ENCODE measurements at regions not wholly inside any gene's neighbourhood (a gene's known extent, or its start where the extent isn't known, plus 50 kb on each side); places are given as distances from the start of the nearest gene placed in this dataset.
A peak's percentile ranks its signal among the peaks of the same experiment; 100 is the strongest.
"Not testable (repeated sequence)": the region's sequence is repeated elsewhere in the genome, so short reads cannot be mapped to it uniquely, and the experiment has no call there.

DNA sequence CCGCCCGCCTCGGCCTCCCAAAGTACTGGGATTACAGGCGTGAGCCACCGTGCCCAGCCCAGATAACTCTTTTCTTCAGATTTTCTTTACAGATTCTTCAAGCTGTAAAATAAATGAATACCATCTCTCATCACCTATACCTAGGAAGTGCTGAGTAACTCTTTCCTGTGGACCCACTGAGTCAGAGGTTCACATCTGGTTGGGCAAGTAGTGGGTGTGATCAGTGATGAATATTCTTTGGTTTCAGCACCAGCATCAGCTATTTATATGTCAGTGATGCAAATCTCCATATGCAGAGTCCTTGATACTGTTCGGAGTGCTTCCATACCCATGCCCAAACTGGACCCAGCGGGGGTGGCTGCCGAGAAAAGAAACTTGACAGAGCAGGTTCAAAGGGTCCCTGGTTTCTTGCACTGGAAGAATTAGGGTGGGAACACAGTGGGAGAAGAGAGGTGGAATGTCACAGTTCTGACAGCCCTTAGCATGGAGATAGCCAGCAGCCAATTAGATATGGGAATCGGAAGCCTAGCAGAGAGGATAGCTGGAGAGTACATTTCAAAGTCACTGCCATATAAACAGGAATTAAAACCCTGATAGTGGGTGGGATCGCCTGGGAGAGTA lies 64.9 kb upstream of the DDR1 start:
- Mint-ChIP-seq H3K27ac (peak overlapping the region; percentile 95), H3K4me1 (ENCODE audit: low read depth) (peaks cover 86% of the 10 kb centered on the region), H3K36me3 (peaks cover 12% of the 10 kb centered on the region), H3K9me3 (peaks cover 3% of the 10 kb centered on the region), H3K4me3 (peak overlapping the region; percentile 49), H3K27me3 (no peaks in the 10 kb centered on the region)
- POLR2A ChIA-PET = interaction anchor here (0.5 to 4.5 kb wide), 14 partner anchors 9 to 136 kb away, joined by 3 to 33 read pairs (median 5); partner anchors contain the start of gene IER3
- CTCF ChIA-PET = interaction anchor here (0.6 to 5.3 kb wide), 20 partner anchors 8 to 271 kb away, joined by 3 to 39 read pairs (median 6); partner anchors contain the start of genes FLOT1, IER3 and VARS2
- intact Hi-C loops (cut with micrococcal nuclease) = loop anchor here (1.0 to 10.0 kb wide), 5 partner anchors 9 to 745 kb away; no protein-coding TSS in a partner anchor
- peak; percentile 83 for DNase-seq

DNA sequence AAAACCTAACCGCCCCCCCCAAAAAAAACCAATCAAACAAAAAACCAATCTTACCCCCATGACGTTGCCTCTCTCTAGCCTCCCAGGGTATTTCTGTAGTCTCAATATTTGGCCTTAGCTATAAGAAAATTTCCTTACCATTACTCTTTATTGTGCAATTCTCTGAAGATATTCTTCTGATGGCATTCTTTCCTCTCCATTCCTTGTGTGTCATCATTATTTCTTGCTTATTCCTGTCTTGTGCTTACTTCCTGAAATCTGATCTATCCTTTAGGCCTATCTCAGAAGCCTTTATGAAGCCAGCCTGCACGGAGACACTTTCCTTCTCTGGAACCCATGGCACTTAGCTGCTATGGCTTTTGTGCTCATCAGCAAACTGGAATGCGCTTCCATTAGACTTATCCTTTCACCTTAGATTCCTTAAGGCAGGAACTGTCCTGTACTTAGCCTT lies 65.9 kb upstream of the DDR1 start:
- ChIA-PET POLR2A (interaction anchor here (0.9 to 4.5 kb wide), 6 partner anchors 25 to 82 kb away, joined by 3 to 26 read pairs (median 10); partner anchors contain the start of gene IER3), CTCF (interaction anchor here (0.7 to 5.3 kb wide), 8 partner anchors 11 to 269 kb away, joined by 3 to 37 read pairs (median 7); partner anchors contain the start of gene FLOT1)
- peaks cover 12% of the 10 kb centered on the region for H3K36me3 Mint-ChIP-seq
- intact Hi-C loops (cut with micrococcal nuclease) = loop anchor here (10.0 kb wide), 1 partner anchor 746 kb away; no protein-coding TSS in a partner anchor
- peak overlapping the region; percentile 95 for H3K27ac Mint-ChIP-seq
- H3K9me3 Mint-ChIP-seq = peaks cover 3% of the 10 kb centered on the region
- no peak overlapping the region for H3K4me3 Mint-ChIP-seq
- H3K27me3 Mint-ChIP-seq = no peaks in the 10 kb centered on the region
- peaks cover 89% of the 10 kb centered on the region for H3K4me1 Mint-ChIP-seq (ENCODE audit: low read depth)
- no peak for DNase-seq

DNA sequence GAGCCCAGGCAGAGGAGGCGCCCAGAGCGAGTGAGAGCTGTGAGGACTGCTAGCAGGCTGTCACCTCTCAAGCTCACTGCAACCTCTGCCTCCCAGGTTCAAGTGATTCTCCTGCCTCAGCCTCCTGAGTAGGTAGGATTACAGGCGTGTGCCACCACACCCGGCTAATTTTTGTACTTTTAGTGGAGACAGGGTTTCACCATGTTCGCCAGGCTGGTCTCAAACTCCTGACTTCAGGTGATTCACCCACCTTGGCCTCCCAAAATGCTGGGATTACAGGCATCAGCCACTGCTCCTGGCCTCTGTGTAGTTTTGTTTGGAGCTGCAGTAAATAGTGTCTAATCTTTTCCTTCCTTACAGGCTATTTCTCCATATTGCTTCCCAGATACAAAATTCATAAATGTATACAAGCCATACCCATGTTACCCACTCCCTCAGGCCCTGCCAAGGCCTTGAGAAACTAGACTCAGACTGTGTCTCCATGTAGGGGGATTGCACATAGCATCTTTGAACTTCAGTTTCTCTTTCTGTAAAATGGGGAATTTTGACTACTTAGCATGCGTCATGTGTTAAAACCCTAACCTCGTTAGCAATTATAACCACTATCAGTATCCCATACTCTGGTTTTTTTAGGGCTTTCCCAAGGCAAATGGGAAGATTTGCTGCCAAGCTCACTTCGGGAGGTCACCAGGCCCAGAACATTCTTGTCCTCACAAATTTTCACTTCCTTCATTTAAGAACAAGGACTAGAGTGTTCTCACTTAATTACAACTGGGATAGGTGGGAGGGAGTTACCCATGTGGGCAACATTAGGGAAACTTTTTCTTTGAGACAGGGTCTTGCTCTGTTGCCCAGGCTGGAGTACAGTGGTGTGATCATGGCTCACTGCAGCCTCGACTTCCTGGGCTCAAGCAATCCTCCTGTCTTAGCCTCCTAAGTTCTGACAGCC lies 67.3 kb upstream of the DDR1 start:
- H3K27ac Mint-ChIP-seq = peak overlapping the region; percentile 95
- no peak overlapping the region for H3K4me3 Mint-ChIP-seq
- H3K27me3 Mint-ChIP-seq = no peaks in the 10 kb centered on the region
- POLR2A ChIA-PET = interaction anchor here (1.3 to 4.5 kb wide), 2 partner anchors 48 to 81 kb away, joined by 5 to 26 read pairs; no protein-coding TSS in a partner anchor
- intact Hi-C loops (cut with micrococcal nuclease) = loop anchor here (10.0 kb wide), 1 partner anchor 748 kb away; no protein-coding TSS in a partner anchor
- peaks cover 19% of the 10 kb centered on the region for H3K36me3 Mint-ChIP-seq
- CTCF ChIA-PET = interaction anchor here (2.9 kb wide), 1 partner anchor 75 kb away, joined by 10 read pairs; the partner anchor contains the start of gene FLOT1
- peak; percentile 47 for DNase-seq
- H3K4me1 Mint-ChIP-seq (ENCODE audit: low read depth) = peaks cover 91% of the 10 kb centered on the region
- H3K9me3 Mint-ChIP-seq = peaks cover 10% of the 10 kb centered on the region

DNA sequence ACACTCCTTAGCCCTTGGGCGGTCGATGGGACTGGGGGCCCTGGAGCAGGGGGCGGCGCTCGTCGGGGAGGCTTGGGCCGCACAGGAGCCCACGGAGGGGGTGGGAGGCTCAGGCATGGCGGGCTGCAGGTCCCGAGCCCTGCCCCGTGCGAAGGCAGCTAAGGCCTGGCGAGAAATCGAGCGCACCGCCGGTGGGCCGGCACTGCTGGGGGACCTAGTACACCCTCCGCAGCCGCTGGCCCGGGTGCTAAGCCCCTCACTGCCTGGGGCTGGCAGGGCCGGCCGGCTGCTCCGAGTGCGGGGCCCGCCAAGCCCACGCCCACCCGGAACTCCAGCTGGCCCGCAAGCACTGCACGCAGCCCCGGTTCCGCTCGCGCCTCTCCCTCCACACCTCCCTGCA lies 68.0 kb upstream of the DDR1 start:
- H3K4me3 Mint-ChIP-seq, DNase-seq, CTCF ChIA-PET, H3K27me3 Mint-ChIP-seq: not testable (repeated sequence)
- Mint-ChIP-seq H3K27ac (peak overlapping the region; percentile 95), H3K36me3 (peaks cover 18% of the 10 kb centered on the region), H3K4me1 (ENCODE audit: low read depth) (peaks cover 91% of the 10 kb centered on the region), H3K9me3 (peaks cover 17% of the 10 kb centered on the region)
- POLR2A ChIA-PET = interaction anchor here (1.3 kb wide), 1 partner anchor 47 kb away, joined by 5 read pairs; no protein-coding TSS in a partner anchor
- intact Hi-C loops (cut with micrococcal nuclease) = loop anchor here (10.0 kb wide), 1 partner anchor 749 kb away; no protein-coding TSS in a partner anchor

DNA sequence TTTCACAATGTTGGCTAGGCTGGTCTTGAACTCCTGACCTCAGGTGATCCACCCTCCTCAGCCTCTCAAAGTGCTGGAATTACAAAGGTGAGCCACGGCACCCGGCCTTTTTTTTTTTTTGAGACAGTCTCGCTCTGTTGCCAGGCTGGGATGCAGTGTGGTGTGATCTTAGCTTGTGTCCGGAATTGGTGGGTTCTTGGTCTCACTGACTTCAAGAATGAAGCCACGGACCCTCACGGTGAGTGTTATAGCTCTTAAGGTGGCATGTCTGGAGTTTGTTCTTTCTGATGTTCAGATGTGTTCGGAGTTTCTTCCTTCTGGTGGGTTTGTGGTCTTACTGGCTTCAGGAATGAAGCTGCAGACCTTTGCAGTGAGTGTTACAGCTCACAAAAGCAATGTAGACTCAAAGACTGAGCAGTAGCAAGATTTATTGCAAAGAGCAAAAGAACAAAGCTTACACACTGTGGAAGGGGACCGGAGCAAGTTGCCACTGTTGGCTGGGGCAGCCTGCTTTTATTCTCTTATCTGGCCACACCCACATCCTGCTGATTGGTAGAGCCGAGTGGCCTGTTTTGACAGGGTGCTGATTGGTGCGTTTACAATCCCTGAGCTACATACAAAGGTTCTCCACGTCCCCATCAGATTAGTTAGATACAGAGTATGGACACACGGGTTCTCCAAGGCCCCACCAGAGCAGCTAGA lies 69.1 kb upstream of the DDR1 start:
- H3K4me3 Mint-ChIP-seq = peak overlapping the region; percentile 48
- peak overlapping the region; percentile 91 for H3K27ac Mint-ChIP-seq
- intact Hi-C loops (cut with micrococcal nuclease) = loop anchor here (10.0 kb wide), 1 partner anchor 750 kb away; no protein-coding TSS in a partner anchor
- DNase-seq = peak; percentile 63
- ChIA-PET CTCF (interaction anchor here (0.8 kb wide), 1 partner anchor 79 kb away, joined by 4 read pairs; no protein-coding TSS in a partner anchor), POLR2A (interaction anchor here (0.6 to 1.7 kb wide), 9 partner anchors 15 to 202 kb away, joined by 3 to 6 read pairs (median 4); partner anchors contain the start of genes FLOT1 and IER3)
- peaks cover 95% of the 10 kb centered on the region for H3K4me1 Mint-ChIP-seq (ENCODE audit: low read depth)
- peaks cover 22% of the 10 kb centered on the region for H3K36me3 Mint-ChIP-seq
- H3K9me3 Mint-ChIP-seq = peaks cover 17% of the 10 kb centered on the region
- not testable (repeated sequence) for H3K27me3 Mint-ChIP-seq

DNA sequence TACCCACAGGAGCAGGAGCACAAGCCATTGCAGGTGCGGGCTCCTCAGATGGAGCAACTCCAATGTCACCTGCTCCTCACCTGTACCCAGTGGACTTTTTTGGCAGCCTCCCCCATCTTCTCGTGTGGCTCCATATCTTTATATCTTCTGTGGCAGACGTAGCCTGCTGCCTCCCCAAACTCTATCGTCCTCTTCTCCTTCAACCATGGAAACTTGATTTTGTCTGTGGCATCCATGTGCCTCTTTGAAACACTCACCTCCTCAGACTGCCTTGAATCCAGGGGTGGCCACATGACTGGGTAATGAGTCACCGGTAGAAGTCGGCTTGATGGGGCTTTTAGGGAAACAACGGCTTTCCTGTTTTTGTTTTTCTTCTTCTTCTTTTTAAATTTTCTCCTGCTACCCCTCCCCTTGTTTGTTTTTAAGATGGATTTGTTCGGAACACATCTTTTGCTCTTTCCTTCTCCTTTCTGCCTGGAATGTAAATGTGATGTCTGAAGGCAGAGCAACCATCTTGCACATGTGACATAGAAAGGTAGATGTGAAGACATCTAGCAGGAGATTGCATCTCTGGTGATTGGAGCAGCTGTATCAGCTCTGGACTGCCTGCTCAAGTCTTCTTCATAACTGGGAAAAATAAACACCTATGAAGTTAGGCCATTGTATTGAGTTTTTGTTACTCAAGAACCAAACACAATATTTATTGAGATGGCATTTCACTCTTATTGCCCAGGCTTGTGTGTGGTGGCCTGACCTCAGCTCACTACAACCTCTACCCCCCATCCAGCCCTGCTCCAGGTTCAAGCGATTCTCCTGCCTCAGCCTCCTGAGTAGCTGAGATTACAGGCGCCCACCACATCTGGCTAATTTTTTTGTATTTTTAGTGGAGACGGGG lies 69.9 kb upstream of the DDR1 start:
- peak; percentile 78 for DNase-seq
- POLR2A ChIA-PET = interaction anchor here (0.9 to 1.7 kb wide), 6 partner anchors 70 to 201 kb away, joined by 3 to 6 read pairs (median 4); partner anchors contain the start of genes FLOT1 and IER3
- H3K36me3 Mint-ChIP-seq = peaks cover 22% of the 10 kb centered on the region

DNA sequence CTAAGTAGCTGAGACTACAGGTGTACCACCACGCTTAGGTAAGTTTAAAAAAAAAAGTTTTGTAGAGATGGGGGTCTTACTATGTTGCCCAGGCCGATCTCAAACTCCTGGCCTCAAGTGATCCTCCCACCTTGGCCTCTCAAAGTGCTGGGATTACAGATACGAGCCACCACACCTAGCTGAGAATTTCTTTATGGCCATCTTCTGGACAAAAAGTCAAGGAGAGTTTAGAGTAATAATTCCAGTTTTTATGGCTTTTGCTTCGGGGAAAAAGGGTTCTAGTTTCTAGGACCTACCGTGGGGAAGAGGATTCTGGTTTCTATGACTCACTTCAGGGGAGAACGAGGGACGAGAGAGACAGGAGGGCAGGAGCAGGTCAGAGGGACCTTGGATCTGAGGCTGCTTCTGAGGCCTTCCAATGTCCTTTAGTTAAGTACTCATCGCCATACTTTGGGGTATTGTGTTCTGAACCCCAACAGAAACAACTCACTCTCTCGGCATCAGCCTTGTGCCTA lies 69.3 kb upstream of the IER3 start:
- Mint-ChIP-seq H3K9me3 (peaks cover 17% of the 10 kb centered on the region), H3K27ac (peak overlapping the region; percentile 91), H3K27me3 (no peaks in the 10 kb centered on the region), H3K4me1 (ENCODE audit: low read depth) (peaks cover 91% of the 10 kb centered on the region), H3K4me3 (no peak overlapping the region), H3K36me3 (peaks cover 21% of the 10 kb centered on the region)
- intact Hi-C loops (cut with micrococcal nuclease) = loop anchor here (1.0 to 10.0 kb wide), 4 partner anchors 71 to 751 kb away; partner anchors contain the start of genes FLOT1, MRPS18B and PPP1R10
- DNase-seq = no peak
- CTCF ChIA-PET = interaction anchor here (0.6 to 5.3 kb wide), 4 partner anchors 7 to 83 kb away, joined by 3 to 34 read pairs (median 10); no protein-coding TSS in a partner anchor
- POLR2A ChIA-PET = interaction anchor here (0.5 to 5.6 kb wide), 5 partner anchors 25 to 71 kb away, joined by 3 to 35 read pairs (median 23); partner anchors contain the start of genes FLOT1 and IER3

More for the DNA sequence above, 69.9 kb upstream of the DDR1 start:
- Mint-ChIP-seq H3K4me3 (peak overlapping the region; percentile 22), H3K27me3 (no peaks in the 10 kb centered on the region), H3K9me3 (peaks cover 17% of the 10 kb centered on the region), H3K27ac (peak overlapping the region; percentile 91), H3K4me1 (ENCODE audit: low read depth) (peaks cover 94% of the 10 kb centered on the region)
- CTCF ChIA-PET = interaction anchor here (0.8 kb wide), 1 partner anchor 78 kb away, joined by 4 read pairs; no protein-coding TSS in a partner anchor
- intact Hi-C loops (cut with micrococcal nuclease) = loop anchor here (1.0 to 10.0 kb wide), 4 partner anchors 72 to 750 kb away; partner anchors contain the start of genes FLOT1, MRPS18B and PPP1R10

DNA sequence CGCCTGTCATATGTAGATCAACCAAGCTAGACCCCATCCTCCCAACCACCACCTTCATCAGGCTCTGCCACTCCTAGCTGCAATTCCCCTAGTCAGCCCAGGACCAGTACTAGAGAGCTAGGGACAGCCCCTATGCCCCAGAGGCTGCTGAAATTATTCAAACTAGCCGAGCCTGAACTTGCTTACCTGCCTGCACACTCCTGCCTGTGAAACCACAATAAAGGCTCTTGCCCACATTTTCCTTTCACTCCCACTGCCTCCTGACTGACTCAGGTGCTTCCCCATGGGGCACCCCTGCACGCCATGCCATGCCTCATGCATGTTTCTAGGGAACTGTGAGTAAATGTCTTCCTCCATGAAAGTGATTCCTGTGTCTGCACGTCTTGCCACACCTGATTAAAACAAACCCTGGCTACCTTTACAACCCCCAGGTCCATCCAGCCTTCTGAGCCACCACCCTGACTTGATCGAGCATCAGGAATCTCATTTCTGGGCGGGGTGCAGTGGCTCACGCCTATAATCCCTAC lies 66.5 kb upstream of the IER3 start:
- Mint-ChIP-seq H3K27me3 (no peaks in the 10 kb centered on the region), H3K27ac (peak overlapping the region; percentile 91), H3K36me3 (peaks cover 21% of the 10 kb centered on the region), H3K9me3 (peaks cover 17% of the 10 kb centered on the region), H3K4me3 (peak overlapping the region; percentile 64), H3K4me1 (ENCODE audit: low read depth) (peaks cover 74% of the 10 kb centered on the region)
- DNase-seq = peak; percentile 95
- intact Hi-C loops (cut with micrococcal nuclease) = loop anchor here (1.0 to 10.0 kb wide), 8 partner anchors 8 to 754 kb away; partner anchors contain the start of genes MRPS18B and PPP1R10
- ChIA-PET CTCF (interaction anchor here (1.1 to 5.3 kb wide), 8 partner anchors 10 to 80 kb away, joined by 3 to 34 read pairs (median 6); partner anchors contain the start of gene IER3), POLR2A (interaction anchor here (0.6 to 5.6 kb wide), 16 partner anchors 10 to 94 kb away, joined by 3 to 35 read pairs (median 4); partner anchors contain the start of genes FLOT1, IER3 and MDC1)

DNA sequence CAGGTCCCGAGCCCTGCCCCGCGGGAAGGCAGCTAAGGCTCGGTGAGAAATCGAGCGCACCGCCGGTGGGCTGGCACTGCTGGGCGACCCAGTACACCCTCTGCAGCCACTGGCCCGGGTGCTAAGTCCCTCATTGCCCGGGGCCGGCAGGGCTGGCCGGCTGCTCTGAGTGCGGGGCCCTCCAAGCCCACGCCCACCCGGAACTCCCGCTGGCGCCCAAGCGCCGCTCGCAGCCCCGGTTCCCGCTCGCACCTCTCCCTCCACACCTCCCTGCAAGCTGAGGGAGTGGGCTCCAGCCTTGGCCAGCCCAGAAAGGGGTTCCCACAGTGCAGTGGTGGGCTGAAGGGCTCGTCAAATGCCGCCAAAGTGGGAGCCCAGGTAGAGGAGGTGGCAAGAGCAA lies 63.2 kb upstream of the IER3 start:
- Mint-ChIP-seq H3K4me1 (ENCODE audit: low read depth) (peaks cover 62% of the 10 kb centered on the region), H3K9me3 (peaks cover 10% of the 10 kb centered on the region)
- H3K27me3 Mint-ChIP-seq; DNase-seq; intact Hi-C loops (cut with micrococcal nuclease); H3K36me3 Mint-ChIP-seq; CTCF ChIA-PET; POLR2A ChIA-PET; H3K4me3 Mint-ChIP-seq; H3K27ac Mint-ChIP-seq: not testable (repeated sequence)
